ENCODE measurements at regions not wholly inside any gene's neighbourhood (a gene's known extent, or its start where the extent isn't known, plus 50 kb on each side); places are given as distances from the start of the nearest gene placed in this dataset.

GRCh38 chr16:17526956-17527937 lies 56.5 kb upstream of the XYLT1 start:
- ATAC-seq (no peak), DNase-seq (no peak)
- peaks cover 0 to 4% (median 2%) of the 10 kb centered on the region in 3 donors for H3K36me3 Mint-ChIP-seq
- H3K9me3 Mint-ChIP-seq = peaks cover 0 to 6% (median 0%) of the 10 kb centered on the region in 9 donors
- H3K4me1 Mint-ChIP-seq = peaks cover 6 to 27% (median 19%) of the 10 kb centered on the region in 4 donors
- POLR2A ChIA-PET = no interaction called here
- peaks cover 0 to 4% (median under 1%) of the 10 kb centered on the region in 5 donors for H3K27me3 Mint-ChIP-seq
- H3K4me3 Mint-ChIP-seq = no peak overlapping the region
- peak overlapping the region in 3 of 10 donors; percentile 14 to 31 (median 19) for H3K27ac Mint-ChIP-seq

- no peak overlapping the region for H3K27ac Mint-ChIP-seq
- H3K4me3 Mint-ChIP-seq = no peak overlapping the region
- POLR2A ChIA-PET = no interaction called here
- H3K9me3 Mint-ChIP-seq = no peaks in the 10 kb centered on the region
- no peak for DNase-seq
- no peaks in the 10 kb centered on the region for H3K36me3 Mint-ChIP-seq
- no peak for ATAC-seq
- H3K27me3 Mint-ChIP-seq = peaks cover 0 to 8% (median 2%) of the 10 kb centered on the region in 5 donors
- H3K4me1 Mint-ChIP-seq = peaks cover 1 to 11% (median 7%) of the 10 kb centered on the region in 4 donors
Observed at GRCh38 chr16:17524656-17525055, 53.9 kb upstream of the XYLT1 start.

GRCh38 chr16:17520561-17520960 lies 49.8 kb upstream of the XYLT1 start:
- no peak for ATAC-seq
- Mint-ChIP-seq H3K9me3 (no peaks in the 10 kb centered on the region), H3K27me3 (peaks cover 4 to 17% (median 9%) of the 10 kb centered on the region in 5 donors), H3K4me3 (no peak overlapping the region), H3K27ac (no peak overlapping the region), H3K4me1 (no peaks in the 10 kb centered on the region), H3K36me3 (no peaks in the 10 kb centered on the region)
- POLR2A ChIA-PET = no interaction called here
- no peak for DNase-seq

All from naive thymus-derived CD8-positive, alpha-beta T cell (primary cell).